ENCODE measurements at regions not wholly inside any gene's neighbourhood (a gene's known extent, or its start where the extent isn't known, plus 50 kb on each side); places are given as distances from the start of the nearest gene placed in this dataset.

GRCh38 chr9:129489838-129490582, 130.9 kb downstream of the C9orf50 start:
- DNase-seq (ENCODE audit: low read depth) = no peak

GRCh38 chr9:129487658-129488483, 133.0 kb downstream of the C9orf50 start:
- no peak for DNase-seq (ENCODE audit: low read depth)

- no peak for DNase-seq (ENCODE audit: low read depth)
Observed at GRCh38 chr9:129486756-129487657, 133.9 kb downstream of the C9orf50 start.

- no peak for DNase-seq (ENCODE audit: low read depth)
Observed at GRCh38 chr9:129485145-129485774, 135.6 kb downstream of the C9orf50 start.

GRCh38 chr9:129484352-129485000, 136.4 kb downstream of the C9orf50 start:
- DNase-seq (ENCODE audit: low read depth) = no peak

- peak; percentile 98 for DNase-seq (ENCODE audit: low read depth)
Observed at GRCh38 chr9:129483415-129484351, 137.2 kb downstream of the C9orf50 start.

- no peak for DNase-seq (ENCODE audit: low read depth)
Observed at GRCh38 chr9:129482521-129483414, 138.1 kb downstream of the C9orf50 start.

GRCh38 chr9:129481810-129482511, 138.9 kb downstream of the C9orf50 start:
- no peak for DNase-seq (ENCODE audit: low read depth)

- DNase-seq (ENCODE audit: low read depth) = no peak
Observed at GRCh38 chr9:129481424-129481809, 139.5 kb downstream of the C9orf50 start.

GRCh38 chr9:129480745-129481144, 140.2 kb downstream of the C9orf50 start:
- no peak for DNase-seq (ENCODE audit: low read depth)

GRCh38 chr9:129480227-129480626, 140.7 kb downstream of the C9orf50 start:
- no peak for DNase-seq (ENCODE audit: low read depth)

GRCh38 chr9:129479631-129480011, 141.3 kb downstream of the C9orf50 start:
- DNase-seq (ENCODE audit: low read depth) = no peak

GRCh38 chr9:129478961-129479630, 141.8 kb downstream of the C9orf50 start:
- no peak for DNase-seq (ENCODE audit: low read depth)

- DNase-seq (ENCODE audit: low read depth) = no peak
Observed at GRCh38 chr9:129478461-129478860, 142.4 kb downstream of the C9orf50 start.

GRCh38 chr9:129476821-129477611, 143.9 kb downstream of the C9orf50 start:
- DNase-seq (ENCODE audit: low read depth) = no peak

GRCh38 chr9:129474740-129475404, 146.0 kb downstream of the C9orf50 start:
- no peak for DNase-seq (ENCODE audit: low read depth)
